Endothelial cell of umbilical vein (primary cell): ENCODE measurements at regions not wholly inside any gene's neighbourhood (a gene's known extent, or its start where the extent isn't known, plus 50 kb on each side); places are given as distances from the start of the nearest gene placed in this dataset.

Experiments used
- BruUV-seq: library from RNA; stranded (reverse); fragments of 400-500 nt; replicated peaks from 2 replicates; lab custom pipeline; 2021; lab: Mats Ljungman, UMichigan
- CTCF ChIA-PET: fragments of 300-600, 350-600 bp; sonication (Branson Sonifier 250); formaldehyde crosslinking; loops from one replicate; lab custom pipeline; 2021; ENCODE audit warnings: antibody characterized with exemption, inconsistent platforms; lab: Charles Lee
- POLR2A ChIA-PET: fragments of 300-600, 350-600 bp; sonication (Branson Sonifier 250); formaldehyde crosslinking; loops from one replicate; lab custom pipeline; 2021; ENCODE audit warnings: antibody characterized with exemption, inconsistent platforms; lab: Charles Lee
- DNase-seq: peaks from one replicate; pipeline ENCODE4 v3.0.0-alpha.2; 2011; ENCODE audit warnings: low read depth, low spot score
- FAIRE-seq: peaks from 2 replicates; lab custom pipeline; 2011; peaks lifted over from hg19 to GRCh38; lab: Jason Lieb, UNC
- H2AFZ ChIP-seq: 2 replicates; pipeline ENCODE4 v1.6.0; 2012; ENCODE audit warnings: low read depth, low read length, control low read depth, inconsistent platforms
- H3K27ac ChIP-seq: 2 replicates; pipeline ENCODE4 v1.5.1; 2011; ENCODE audit warnings: low read depth, mild to moderate bottlenecking, control low read depth, low read length, moderate library complexity; ENCODE audit not compliant: insufficient read depth
- H3K27me3 ChIP-seq, 2 experiments: 2 replicates each; pipeline versions ENCODE4 v1.6.0 to v1.6.1; 2011; ENCODE audit warnings: low read length in 2 of 2, mixed read lengths in 1 of 2; ENCODE audit not compliant: control insufficient read depth in 2 of 2, insufficient read depth in 2 of 2
- H3K36me3 ChIP-seq, 2 experiments: 2 replicates in 1 of 2; 3 replicates in 1 of 2; pipeline ENCODE4 v1.5.1; 2011; ENCODE audit warnings: low read length in 2 of 2, mild to moderate bottlenecking in 1 of 2, moderate library complexity in 1 of 2; ENCODE audit not compliant: control insufficient read depth in 2 of 2, insufficient read depth in 2 of 2; ENCODE audit errors: extremely low read depth in 1 of 2
- H3K4me1 ChIP-seq: 3 replicates; pipeline ENCODE4 v1.5.1; 2011; ENCODE audit warnings: mild to moderate bottlenecking, low read length; ENCODE audit not compliant: control insufficient read depth, insufficient read depth; ENCODE audit errors: extremely low read depth
- H3K4me2 ChIP-seq: 2 replicates; pipeline ENCODE4 v1.6.1; 2011; ENCODE audit warnings: low read length, control low read depth, mixed read lengths; ENCODE audit not compliant: insufficient read depth
- H3K4me3 ChIP-seq, 3 experiments: fragments of 200-600 bp in 1 of 3; sonication (generic), shearing (Covaris generic) in 1 of 3; replicated peaks in 1 of 3; 2 replicates each; pipeline ENCODE4 v1.5.1; 2011 to 2016; ENCODE audit warnings: control low read depth in 3 of 3, low read length in 3 of 3, mild to moderate bottlenecking in 2 of 3, inconsistent platforms in 1 of 3, low read depth in 1 of 3, moderate library complexity in 1 of 3; ENCODE audit not compliant: insufficient read depth in 1 of 3
- H3K79me2 ChIP-seq: 2 replicates; pipeline ENCODE4 v1.6.0; 2012; ENCODE audit warnings: low read length, inconsistent platforms; ENCODE audit not compliant: control insufficient read depth, insufficient read depth
- H3K9ac ChIP-seq: replicated peaks from 2 replicates; pipeline ENCODE3; 2011; ENCODE audit warnings: low read length, control low read depth; ENCODE audit not compliant: insufficient read depth; ENCODE audit errors: extremely low read depth
- H3K9me1 ChIP-seq: replicated peaks from 3 replicates; pipeline ENCODE4 v1.6.0; 2011; ENCODE audit warnings: mild to moderate bottlenecking, low read length; ENCODE audit not compliant: control insufficient read depth, insufficient read depth; ENCODE audit errors: extremely low read depth
- H3K9me3 ChIP-seq: replicated peaks from 2 replicates; pipeline ENCODE4 v1.5.1; 2012; ENCODE audit warnings: low read length, inconsistent platforms; ENCODE audit not compliant: control insufficient read depth, insufficient read depth
- H4K20me1 ChIP-seq: replicated peaks from 2 replicates; pipeline ENCODE3; 2011; ENCODE audit warnings: mild to moderate bottlenecking, low read length; ENCODE audit not compliant: control insufficient read depth, insufficient read depth; ENCODE audit errors: extremely low read depth
- EZH2 ChIP-seq: IDR thresholded peaks from 2 replicates; pipeline ENCODE4 v1.6.1; 2012; ENCODE audit warnings: borderline replicate concordance, low read depth, mild to moderate bottlenecking, moderate library complexity, low read length, inconsistent platforms; ENCODE audit not compliant: severe bottlenecking
- FOS ChIP-seq: IDR thresholded peaks from 2 replicates; pipeline ENCODE4 v1.6.1; 2011; ENCODE audit warnings: mild to moderate bottlenecking, low read length, moderate library complexity, borderline replicate concordance; ENCODE audit not compliant: insufficient read depth
- GATA2 ChIP-seq: IDR thresholded peaks from 2 replicates; pipeline ENCODE4 v1.7.0; 2011; ENCODE audit warnings: low read depth, mild to moderate bottlenecking, moderate library complexity, mixed read lengths, low read length; ENCODE audit not compliant: insufficient read length, insufficient read depth
- JUN ChIP-seq: IDR thresholded peaks from 2 replicates; pipeline ENCODE4 v1.6.1; 2011; ENCODE audit warnings: borderline replicate concordance, low read depth; ENCODE audit not compliant: insufficient read length, insufficient read depth
- MYC ChIP-seq: IDR thresholded peaks from one replicate; pipeline ENCODE4 v1.6.1; 2011; ENCODE audit warnings: mild to moderate bottlenecking, low read depth, low read length
- POLR2A ChIP-seq: IDR thresholded peaks from 2 replicates; pipeline ENCODE4 v1.6.1; 2012; ENCODE audit warnings: low read depth, mild to moderate bottlenecking, control low read depth, low read length
- POLR2AphosphoS5 ChIP-seq: IDR thresholded peaks from 2 replicates; pipeline ENCODE4 v1.6.1; 2012; ENCODE audit warnings: low read depth, mild to moderate bottlenecking, control low read depth, low read length, moderate library complexity; ENCODE audit not compliant: insufficient read depth
- dilution Hi-C: fragments of 300-500 bp; cut with MboI; formaldehyde crosslinking; loops from one replicate; pipeline ENCODE4 v1.15.0; 2019; ENCODE audit warnings: low sequenced_read_pairs; ENCODE audit not compliant: extremely low pct_ligation_motif_present
- intact Hi-C: fragments of 100-400 bp; cut with micrococcal nuclease; formaldehyde crosslinking; loops from one replicate; pipeline ENCODE4 v1.10.0; 2022
- TF ChIP-seq, protein P1 (sequence below), 2 donors: IDR thresholded peaks; 1 replicate in 1 of 2; 2 replicates in 1 of 2; pipeline ENCODE4 v1.5.1; 2011; ENCODE audit warnings: low read length in 2 of 2, mild to moderate bottlenecking in 2 of 2, moderate library complexity in 2 of 2, control low read depth in 1 of 2, inconsistent platforms in 1 of 2, low read depth in 1 of 2; ENCODE audit not compliant: insufficient read depth in 1 of 2; ENCODE audit errors: extremely low read depth in 1 of 2
- TF ChIP-seq, protein P2 (sequence below): IDR thresholded peaks from 2 replicates; pipeline ENCODE4 v1.6.1; 2011; ENCODE audit not compliant: insufficient read depth, insufficient read length

DNA sequence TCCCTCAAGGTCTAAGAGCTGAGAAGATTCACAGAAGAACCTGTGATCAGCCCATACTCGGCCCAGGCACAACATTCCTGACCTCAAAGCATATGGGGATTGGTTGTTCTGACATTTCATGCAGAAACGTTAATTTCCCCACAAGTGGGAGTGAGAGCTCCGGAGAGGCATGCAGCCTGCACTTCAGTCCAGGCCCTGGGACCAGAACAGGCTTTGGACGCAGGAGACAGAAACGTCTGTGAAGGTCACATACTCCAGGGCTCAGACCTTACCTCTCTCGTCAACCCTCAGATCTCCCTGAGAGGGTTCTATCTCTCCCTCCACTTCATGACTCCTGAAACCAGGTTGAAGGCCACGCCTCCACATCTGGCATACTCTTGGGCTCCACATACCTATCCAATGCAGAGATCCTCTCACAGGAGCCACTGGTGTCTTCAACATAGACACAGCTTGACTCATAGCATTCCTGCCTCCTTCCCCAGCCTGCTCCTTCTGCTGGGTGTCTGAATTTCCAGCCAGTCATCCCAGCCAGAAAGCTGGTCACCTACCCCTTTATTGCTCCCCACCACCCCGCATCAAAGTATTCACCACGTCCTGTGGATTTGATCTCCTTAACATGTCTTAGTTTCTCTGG lies 149.2 kb downstream of the OMA1 start:
- no peak for DNase-seq

More for the DNA sequence above, 149.2 kb downstream of the OMA1 start:
- ChIA-PET CTCF (no interaction called here), POLR2A (no interaction called here)
- H3K9me1 ChIP-seq: no peaks in the 10 kb centered on the region
- H3K9ac ChIP-seq: no peak overlapping the region
- H3K4me3 ChIP-seq: no peak overlapping the region
- H2AFZ ChIP-seq: no peak overlapping the region
- dilution Hi-C loops (no loop called here), intact Hi-C loops (loop anchor here (5.0 to 10.0 kb wide), 3 partner anchors 147 to 255 kb away; partner anchors contain the start of gene OMA1)
- H3K27me3 ChIP-seq: no peaks in the 10 kb centered on the region
- no peak overlapping the region for H3K4me2 ChIP-seq
- H3K79me2 ChIP-seq: no peaks in the 10 kb centered on the region
- no peak for TF ChIP-seq POLR2AphosphoS5
- TF ChIP-seq POLR2A: no peak
- no peak for TF ChIP-seq GATA2
- TF ChIP-seq, protein P1, sequence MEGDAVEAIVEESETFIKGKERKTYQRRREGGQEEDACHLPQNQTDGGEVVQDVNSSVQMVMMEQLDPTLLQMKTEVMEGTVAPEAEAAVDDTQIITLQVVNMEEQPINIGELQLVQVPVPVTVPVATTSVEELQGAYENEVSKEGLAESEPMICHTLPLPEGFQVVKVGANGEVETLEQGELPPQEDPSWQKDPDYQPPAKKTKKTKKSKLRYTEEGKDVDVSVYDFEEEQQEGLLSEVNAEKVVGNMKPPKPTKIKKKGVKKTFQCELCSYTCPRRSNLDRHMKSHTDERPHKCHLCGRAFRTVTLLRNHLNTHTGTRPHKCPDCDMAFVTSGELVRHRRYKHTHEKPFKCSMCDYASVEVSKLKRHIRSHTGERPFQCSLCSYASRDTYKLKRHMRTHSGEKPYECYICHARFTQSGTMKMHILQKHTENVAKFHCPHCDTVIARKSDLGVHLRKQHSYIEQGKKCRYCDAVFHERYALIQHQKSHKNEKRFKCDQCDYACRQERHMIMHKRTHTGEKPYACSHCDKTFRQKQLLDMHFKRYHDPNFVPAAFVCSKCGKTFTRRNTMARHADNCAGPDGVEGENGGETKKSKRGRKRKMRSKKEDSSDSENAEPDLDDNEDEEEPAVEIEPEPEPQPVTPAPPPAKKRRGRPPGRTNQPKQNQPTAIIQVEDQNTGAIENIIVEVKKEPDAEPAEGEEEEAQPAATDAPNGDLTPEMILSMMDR (IDR thresholded peaks at IDR 0.05; ENCODE audit: extremely low read depth in 1 of 2, insufficient read depth in 1 of 2, low read depth in 1 of 2, low read length in 2 of 2): no peak
- TF ChIP-seq, protein P2, sequence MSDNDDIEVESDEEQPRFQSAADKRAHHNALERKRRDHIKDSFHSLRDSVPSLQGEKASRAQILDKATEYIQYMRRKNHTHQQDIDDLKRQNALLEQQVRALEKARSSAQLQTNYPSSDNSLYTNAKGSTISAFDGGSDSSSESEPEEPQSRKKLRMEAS: no peak
- TF ChIP-seq EZH2: no peak
- TF ChIP-seq JUN: no peak
- no peak for TF ChIP-seq MYC
- no peak for TF ChIP-seq FOS
- no peak overlapping the region for H3K27ac ChIP-seq
- H3K36me3 ChIP-seq: no peaks in the 10 kb centered on the region
- no peaks in the 10 kb centered on the region for H4K20me1 ChIP-seq
- no TSS peak for BruUV-seq
- H3K4me1 ChIP-seq: peaks cover 25% of the 10 kb centered on the region
- no peaks in the 10 kb centered on the region for H3K9me3 ChIP-seq
- FAIRE-seq: no peak
